Activated CD4-positive, alpha-beta T cell treated with anti-CD3 and anti-CD28 coated beads, Interleukin-2, amount 50 U/mL, for 1 hour (primary cell): ENCODE measurements at regions not wholly inside any gene's neighbourhood (a gene's known extent, or its start where the extent isn't known, plus 50 kb on each side); places are given as distances from the start of the nearest gene placed in this dataset.
A peak's percentile ranks its signal among the peaks of the same experiment; 100 is the strongest.
"Not testable (repeated sequence)": the region's sequence is repeated elsewhere in the genome, so short reads cannot be mapped to it uniquely, and the experiment has no call there.

ENCODE experiments used
- DNase-seq: peaks from one replicate; pipeline ENCODE4 v3.0.0-alpha.2; 2020

DNA sequence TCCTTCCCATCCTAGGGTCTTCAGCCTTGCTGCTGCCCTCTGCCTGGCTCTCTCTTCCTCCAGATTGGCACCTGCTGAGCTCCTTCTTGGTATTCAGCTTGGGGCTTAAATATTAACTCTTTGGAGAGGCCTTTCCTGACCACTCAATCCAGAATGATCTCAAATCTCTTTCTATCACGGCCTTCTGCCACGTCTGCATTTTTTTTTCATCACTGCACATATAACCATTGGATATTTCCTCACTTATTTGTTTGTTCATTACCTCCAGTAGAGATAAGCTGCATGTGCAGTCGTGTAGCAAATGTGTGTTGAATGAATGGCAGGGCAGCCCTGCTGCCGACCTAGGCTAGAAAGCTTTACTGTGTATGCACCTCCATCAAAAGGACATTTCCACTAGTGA is 51.6 kb upstream of the MPP7 start:
- DNase-seq, result no peak

DNA sequence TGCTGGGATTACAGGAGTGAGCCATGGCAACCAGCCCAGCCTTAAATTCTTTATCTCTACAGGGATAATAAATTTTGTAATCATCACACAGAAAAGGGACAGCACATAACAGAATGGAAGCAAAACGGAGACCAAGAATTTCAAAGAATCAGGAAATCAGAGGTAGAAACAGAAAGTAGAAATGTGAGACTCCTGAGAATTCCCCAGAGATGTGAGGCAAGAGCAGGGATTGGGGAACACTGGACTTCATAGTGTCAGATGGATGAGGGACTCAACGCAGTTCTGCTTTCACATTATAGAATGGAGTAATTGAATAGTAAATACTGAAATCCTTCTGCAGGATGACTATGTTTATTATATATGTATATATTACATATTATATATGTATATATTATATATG is 52.5 kb upstream of the MPP7 start:
- no peak for DNase-seq

DNA sequence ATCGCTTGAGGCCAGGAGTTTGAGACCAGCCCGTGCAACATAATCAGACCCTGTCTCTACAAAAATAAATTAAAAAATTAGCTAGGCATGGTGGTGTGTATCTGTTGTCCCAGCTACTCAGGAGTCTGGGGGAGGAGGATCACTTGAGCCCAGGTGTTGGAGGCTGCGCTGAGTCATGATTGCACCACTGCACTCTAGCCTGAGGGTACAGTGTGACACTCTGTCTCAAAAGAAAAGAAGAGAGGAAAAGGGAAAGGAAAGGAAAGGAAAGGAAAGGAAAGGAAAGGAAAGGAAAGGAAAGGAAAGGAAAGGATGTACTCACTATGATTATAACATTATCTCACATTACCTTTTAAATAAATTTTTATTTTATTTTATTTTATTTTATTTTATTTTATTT is 56.5 kb upstream of the MPP7 start:
- no peak for DNase-seq

DNA sequence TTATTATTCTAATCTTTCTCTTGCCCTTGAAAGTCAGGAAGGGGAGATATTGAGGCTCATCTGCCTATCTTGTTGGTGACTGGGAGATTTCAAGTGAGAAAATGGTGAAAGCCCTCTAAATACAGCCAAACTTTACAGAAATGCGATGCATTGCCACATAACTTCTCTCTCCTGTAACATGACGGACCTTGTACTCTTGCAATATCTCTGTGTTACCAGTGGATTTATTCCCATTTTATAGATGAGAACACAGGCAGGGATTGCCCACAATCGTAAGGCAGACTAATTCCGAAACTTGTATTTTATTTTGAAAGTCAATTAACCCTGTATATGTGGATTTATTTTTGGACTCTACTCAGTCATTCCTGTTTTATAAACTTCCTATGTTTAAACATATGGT is 57.3 kb upstream of the MPP7 start:
- no peak for DNase-seq

DNA sequence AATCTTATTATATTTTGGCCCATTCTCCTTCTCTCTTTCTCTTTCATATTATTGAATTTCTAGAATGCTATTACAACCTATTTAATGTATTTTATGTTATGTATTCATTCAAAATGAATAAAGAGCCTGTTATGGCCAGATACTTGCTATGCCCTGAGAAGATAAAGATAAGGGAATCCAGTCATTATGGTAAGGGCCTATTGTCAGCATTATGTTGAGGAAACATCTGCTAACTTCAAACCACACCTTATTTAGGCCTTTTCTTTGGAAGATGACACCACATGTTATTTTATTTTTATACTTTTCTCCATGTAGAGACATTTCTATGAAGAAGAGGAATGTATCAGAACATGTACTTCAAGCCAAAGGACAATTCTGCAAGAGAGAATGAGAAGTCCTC is 60.5 kb upstream of the MPP7 start:
- no peak for DNase-seq

DNA sequence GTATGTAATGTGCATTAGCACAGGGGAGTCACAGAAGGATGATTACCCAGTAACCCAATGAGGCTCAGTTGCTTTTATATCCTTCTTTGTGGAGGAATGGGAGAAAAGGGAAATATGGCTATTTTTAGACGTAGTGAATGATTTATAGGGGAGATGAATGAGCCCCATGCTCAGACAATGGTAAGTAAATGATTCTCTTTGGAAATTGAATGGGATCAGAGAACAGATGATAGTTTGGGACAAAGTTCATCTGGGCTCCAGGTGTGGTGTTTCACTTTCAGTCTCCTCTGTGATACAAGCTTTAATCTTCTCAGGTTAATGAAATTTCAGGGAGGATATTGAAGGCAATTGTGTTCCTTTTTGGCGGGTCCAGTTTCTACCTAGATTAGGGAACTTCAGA is 63.0 kb upstream of the MPP7 start:
- no peak for DNase-seq

DNA sequence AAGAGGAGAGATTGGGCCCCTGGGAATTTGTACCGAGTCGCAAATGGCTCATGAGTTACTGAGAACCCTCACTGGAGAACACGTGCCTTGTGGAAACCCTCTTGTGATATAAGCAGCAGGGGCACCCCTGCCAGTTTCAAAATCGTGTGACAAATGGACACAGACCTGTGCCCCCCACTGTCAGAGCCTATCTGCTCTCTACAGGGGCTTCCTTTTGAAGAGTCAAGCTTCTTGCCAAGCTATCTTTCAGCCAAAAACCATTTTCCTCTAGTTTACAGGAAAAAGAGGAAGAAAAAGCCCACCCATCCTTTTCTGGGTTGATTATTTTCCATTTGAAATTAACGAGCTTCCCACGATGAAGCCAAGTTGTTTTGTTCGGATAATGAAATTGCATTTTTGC is 64.1 kb upstream of the MPP7 start:
- DNase-seq, result no peak

DNA sequence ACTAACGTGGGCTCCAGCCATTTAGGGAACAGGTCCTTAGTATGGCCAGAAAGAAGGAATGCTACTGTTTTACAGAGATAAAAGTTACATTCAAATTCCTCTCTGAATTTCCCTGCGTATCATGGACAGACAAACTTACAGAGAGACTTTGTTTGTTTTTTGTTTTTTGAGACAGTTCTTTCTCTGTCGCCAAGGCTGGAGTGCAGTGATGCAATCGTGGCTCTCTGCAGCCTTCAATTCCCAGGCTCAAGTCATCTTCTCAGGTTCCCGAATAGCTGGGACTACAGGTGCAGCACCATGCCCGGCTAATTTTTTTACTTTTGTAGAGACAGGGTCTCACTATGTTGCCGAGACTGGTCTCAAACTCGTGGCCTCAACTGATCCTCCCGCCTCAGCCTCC is 64.5 kb upstream of the MPP7 start:
- DNase-seq, result no peak

DNA sequence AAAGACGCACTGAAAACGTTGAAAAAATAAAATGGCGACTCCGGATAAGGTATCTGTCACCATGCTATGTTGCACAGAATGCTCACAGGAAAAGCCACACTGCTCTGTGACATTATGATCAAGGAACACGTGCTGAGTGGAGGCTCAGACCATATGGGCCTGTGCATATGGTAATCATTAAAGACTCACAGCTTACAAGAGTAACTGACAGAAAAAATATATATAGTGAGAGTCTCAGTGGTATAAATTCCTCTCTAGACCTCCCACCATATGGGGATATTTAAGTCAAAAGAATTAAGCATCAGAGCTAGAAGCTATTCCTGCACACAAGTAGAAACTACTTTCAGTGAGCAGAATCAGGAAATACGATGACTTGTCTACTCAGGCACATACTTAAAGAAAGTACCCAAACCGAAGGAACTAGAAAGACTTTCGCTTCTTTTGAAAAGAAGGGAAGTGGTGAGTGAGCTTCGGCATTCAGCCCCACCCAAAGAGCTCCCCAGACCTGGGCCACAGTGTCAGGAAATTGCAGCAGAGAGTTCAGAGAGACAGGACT is 65.1 kb upstream of the MPP7 start:
- DNase-seq, result peak; percentile 54

DNA sequence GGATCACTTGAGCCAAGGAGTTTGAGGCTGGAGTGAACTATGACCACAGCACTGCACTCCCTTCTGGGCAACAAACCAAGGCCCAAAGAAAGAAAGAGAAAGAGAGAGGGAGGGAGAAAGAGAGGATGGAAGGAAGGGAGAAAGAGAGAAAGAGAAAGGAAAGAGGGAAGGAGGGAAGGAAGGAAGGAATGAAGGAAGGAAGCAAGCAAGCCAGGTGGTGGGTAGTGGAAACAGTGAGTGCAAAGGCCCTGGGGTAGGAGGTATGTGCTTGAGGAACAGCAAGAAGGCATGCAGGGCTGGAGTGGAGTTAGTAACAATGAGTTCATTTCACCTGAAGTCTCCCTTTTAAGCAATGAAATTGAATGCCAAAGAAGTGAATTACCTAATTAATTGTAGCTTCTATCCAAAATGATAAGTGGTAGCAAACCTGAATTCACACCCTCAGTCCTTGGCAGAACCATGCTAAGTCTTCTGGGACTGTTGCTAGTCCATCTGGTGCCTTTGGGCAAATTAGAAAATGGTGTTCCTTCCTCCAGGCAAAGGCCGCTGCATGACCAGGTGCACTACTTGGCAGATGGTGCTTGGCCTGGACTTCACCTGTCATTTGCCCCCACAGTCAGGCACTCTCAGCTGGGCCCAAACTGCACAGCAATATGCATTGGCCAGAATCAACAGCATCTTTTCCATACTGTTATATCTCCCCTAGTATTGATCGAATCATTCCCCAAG is 67.4 kb upstream of the MPP7 start:
- no peak for DNase-seq

DNA sequence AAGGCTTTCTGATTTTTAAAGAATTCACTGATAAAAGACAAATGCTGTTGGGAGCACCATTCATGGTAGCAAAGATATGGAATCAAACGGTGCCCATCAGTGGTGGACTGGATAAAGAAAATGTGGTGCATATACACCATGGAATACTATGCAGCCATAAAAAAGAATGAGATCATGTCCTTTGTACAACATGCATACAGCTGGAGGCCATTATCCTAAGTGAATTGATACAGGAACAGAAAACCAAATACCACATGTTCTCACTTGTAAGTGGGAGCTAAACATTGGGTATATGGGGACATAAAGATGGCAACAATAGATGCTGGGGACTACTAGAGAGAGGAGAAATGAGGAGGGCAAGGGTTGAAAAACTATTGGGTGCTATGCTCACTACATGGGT is 68.8 kb upstream of the MPP7 start:
- not testable (repeated sequence) for DNase-seq

DNA sequence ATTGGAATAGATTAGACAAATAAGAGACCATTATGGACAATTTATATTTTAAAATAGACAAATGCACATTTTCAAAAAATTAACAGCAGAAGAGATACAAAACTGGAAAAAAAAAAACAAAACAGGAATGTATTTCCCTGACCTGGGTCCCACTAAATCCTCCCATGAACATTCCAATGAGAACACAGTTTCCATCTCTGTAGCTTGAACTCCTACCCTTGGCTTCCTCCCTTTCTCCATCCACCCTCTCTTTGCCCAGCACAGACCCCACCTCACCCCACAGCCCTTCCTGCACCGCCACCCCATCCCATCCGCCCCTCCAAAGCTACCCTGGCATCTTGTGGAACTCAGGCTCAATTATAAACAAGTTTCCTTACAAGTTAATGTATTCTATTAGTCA is 71.2 kb upstream of the MPP7 start:
- no peak for DNase-seq

DNA sequence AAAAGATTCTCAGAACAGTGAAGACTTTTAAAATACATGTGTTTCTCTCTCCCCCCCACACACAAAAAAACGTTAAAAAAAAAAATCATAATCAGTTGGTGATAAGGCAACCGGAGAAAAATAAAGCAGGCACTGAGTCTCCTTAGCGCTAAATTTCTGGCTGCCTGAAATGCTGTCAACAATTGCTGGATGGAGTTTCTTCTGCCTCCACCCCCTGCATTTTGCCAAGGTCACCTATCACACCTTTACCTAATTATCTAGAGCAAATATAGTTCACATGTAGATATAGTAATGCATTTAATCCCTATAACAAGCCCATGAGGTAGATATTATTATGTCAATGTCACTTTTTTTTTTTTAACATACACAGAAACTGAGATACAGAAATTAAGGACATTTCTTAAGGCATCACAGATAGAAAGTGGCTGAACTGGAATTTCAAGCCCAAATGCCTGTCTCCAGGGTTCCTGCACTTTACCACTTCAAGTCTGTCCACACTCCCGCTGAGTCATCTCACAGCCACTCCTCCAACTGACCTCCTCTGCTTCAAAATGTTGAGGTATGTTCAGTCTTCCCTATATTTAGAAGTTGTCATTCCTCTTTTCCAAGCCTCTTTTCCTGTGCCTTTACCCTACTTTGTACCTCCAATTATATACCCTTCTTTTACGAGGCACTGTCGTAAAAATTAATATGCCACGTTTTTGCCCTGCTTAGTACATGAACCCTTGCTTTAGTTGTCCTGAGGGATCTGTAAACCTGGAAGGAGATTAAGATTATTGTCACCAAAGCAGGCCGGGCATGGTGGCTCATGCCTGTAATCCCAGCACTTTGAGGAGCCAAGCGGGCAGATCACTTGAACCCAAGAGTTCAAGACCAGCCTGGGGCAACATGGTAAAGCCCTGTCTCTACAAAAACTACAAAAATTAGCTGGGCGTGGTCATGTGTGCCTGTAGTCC is 72.8 kb upstream of the MPP7 start:
- DNase-seq, result no peak

DNA sequence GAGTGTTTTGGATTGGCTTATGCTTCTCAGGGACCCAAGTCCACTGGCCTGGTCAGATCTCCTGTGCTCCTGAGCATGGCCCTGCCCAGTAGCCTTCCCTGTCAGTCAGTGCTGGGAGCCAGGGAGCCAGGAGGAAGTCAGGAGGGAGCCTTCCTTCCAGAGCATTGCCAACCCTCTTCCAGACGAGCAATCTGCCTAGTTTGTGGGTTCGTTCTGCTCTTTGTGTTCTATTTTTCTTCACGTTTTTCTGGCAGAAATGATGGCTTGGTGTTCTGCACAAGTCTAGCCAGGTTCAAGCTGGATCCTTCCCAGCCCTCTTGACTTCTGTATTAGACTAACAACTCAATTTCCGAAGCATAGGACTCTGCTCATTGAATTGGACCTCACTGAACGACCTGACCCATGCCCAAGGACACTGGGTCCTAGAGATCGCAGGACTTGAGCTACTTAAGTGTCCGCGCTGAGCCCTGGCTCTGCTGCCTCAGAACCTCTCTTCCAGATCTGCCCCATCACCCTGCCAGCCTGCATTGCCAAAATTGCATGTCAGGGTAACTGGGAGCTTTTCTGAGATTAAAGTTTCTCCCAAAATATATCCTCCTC is 76.2 kb upstream of the MPP7 start:
- no peak for DNase-seq

DNA sequence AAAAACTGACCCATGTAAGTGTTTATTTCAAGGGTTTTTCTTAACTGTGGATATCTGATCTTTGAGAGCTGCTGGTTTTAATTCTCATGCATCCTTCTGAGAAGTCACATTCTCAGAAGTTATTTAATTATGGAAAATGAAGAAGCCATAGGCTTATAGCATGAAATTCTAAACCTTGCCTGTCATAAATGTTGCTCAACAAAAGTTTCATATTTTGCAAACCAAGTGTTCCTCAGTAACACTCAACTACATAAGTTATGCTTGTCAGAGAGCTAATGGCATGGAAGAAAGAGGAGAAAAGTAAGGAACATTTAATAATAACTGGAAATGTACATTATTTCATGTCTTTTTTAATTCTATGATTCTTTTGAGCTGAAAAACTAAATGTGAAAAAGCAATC is 78.6 kb upstream of the MPP7 start:
- no peak for DNase-seq

DNA sequence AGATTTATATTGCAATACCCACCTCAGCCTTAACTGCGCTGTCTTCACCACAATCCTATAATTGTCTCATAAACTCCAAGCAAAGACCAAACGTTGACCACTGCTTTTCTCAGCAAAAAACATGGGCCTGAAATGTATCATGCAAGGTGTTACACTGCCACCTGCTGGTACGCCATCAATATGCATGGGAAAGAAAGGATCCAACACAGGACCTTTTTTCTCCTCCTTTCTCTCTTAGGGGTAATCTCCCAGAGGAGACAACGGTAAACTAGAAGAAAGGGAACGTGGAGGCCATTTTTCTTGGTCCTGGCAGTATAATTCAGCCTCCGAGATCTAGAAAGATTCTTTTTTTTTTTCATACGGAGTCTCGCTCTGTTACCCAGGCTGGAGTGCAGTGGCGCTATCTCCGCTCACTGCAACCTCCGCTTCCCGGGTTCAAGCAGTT is 79.1 kb upstream of the MPP7 start:
- DNase-seq, result peak; percentile 86

DNA sequence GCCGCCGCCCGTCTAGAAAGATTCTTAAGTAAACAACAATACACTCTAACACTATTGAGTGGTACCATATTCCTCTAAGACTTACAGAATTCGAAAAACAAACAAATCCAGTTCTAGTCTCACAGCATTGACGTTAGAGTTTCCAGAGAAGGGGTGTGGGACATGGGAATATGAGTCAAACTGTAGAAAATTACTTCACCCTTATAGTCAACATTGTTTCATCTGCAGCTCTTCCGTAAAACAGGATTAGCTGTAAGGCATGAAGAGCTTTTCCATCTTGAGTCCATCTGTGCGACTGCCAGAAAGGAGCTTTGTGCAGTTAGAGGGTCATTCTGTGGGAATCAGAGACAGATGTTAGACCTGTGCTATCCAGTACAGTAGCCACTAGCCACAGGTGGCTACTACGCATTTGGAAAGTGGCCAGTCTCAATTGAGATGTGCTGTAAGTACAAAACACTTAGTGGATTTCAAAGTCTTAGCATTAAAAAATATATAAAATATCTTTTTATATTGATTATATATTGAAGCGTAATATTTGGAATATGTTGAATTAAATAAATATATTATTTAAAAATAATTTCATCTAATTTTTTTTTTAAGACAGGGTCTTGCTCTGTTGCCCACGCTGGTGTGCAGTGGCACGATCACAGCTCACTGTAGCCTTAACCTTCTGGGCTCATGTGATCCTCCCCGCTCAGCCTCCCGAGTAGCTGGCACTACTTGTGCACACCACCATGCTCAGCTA is 79.8 kb upstream of the MPP7 start:
- no peak for DNase-seq

DNA sequence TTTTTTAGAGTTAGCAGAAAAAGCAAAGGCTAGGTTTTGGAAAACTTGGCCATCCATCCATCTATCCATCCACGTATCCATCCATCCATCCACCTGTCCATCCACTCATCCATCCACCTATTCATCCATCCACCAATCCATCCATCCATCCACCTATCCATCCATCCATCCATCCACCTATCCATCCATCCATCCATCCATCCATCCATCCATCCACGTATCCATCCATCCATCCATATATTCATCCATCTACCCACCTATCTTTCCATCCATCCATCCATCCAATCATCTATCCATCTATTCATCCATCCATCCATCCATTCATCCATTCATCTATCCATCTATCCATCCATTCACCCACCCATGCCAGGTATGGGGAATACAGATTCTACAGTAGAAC is 81.7 kb upstream of the MPP7 start:
- no peak for DNase-seq

DNA sequence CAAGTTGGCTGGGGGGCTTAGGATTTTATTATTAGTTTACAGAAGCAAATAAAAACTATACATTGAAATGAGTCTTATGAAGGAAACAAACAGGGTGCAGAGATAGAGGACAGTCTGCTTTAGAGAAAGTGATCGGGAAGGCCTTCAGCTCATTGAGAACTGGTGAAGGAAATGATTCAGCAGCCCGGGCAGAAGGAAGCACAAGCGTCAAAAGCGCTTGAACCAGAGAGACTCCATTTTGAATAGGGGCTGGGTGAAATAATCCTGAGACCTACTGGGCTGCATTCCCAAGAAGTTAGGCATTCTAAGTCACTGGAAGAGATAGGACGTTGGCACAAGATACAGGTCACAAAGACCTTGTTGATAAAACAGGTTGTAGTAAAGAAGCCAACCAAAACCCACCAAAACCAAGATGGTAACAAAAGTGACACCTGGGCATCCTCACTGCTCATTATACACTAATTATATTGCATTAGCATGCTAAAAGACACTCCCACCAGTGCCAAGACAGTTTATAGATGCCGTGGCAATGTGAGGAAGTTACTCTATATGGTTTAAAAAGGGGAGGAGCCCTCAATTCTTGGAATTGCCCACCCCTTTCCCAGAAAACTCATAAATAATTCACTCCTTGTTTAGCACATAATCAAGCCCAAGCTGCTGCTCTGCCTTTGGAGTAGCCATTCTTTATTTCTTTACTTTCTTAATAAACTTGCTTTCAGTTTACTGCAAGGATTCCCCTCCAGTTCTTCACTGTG is 83.1 kb upstream of the MPP7 start:
- no peak for DNase-seq

DNA sequence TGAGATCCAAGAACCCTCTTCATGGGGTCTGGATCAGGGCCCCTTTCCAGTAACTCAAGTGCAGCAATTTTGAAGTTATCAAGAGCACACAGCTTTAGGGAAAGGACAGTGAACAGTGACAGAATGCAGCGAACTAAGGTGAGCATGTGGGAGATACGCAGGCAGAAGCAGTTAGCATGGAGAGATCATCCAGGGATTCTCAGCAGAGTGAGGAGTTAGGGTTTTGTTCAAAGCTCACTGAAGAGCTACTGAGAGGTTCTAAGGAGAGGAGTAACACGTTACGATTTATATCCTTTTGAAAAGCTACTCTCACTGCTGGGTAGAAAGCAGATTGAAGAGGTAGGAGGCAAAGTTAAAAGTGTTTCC is 83.6 kb upstream of the MPP7 start:
- no peak for DNase-seq

DNA sequence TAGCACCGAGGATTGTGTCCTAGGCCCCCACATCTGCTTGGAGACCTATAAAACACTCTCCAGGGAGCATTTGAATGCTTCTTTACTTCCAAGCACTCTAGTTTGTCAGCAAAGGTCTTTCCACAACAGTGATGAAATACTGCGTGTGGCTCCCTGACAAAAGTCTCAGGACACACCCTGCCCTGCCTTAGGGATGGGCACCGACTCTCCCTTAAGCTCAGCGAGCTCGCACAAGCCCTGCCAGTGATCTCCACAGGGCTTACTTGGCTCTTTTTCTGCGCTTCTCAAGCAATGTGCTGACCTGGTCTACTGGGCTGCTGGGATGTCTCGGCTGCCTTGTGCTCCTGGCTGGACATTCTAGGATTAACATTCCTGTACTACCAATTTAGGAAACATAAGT is 84.3 kb upstream of the MPP7 start:
- no peak for DNase-seq

DNA sequence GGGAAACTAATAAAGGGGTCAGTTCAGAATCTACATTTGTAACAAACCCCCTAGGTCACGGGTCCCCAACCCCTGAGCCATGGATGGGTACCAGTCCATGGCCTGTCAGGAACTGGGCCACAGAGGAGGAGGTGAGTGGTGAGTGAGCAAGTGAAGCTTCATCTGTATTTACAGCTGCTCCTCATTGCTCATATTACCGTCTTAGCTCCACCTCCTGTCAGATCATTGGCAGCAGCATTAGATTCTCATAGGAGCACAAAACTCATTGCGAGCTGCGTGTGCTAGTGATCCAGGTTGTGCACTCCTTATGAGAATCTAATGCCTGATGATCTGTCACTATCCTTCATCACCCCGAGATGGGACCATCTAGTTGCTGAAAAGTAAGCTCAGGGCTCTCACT is 88.4 kb upstream of the MPP7 start:
- DNase-seq, result no peak
